GM18508 (cell line): ENCODE measurements at regions not wholly inside any gene's neighbourhood (a gene's known extent, or its start where the extent isn't known, plus 50 kb on each side); places are given as distances from the start of the nearest gene placed in this dataset.
"Not testable (repeated sequence)": the region's sequence is repeated elsewhere in the genome, so short reads cannot be mapped to it uniquely, and the experiment has no call there.

Experiments
- ATAC-seq: cut with Tn5 transposase; IDR thresholded peaks from one replicate; pipeline ENCODE4 v1.9.1; 2021; ENCODE audit warnings: moderate number of reproducible peaks; ENCODE audit not compliant: insufficient read depth, unreplicated experiment

DNA sequence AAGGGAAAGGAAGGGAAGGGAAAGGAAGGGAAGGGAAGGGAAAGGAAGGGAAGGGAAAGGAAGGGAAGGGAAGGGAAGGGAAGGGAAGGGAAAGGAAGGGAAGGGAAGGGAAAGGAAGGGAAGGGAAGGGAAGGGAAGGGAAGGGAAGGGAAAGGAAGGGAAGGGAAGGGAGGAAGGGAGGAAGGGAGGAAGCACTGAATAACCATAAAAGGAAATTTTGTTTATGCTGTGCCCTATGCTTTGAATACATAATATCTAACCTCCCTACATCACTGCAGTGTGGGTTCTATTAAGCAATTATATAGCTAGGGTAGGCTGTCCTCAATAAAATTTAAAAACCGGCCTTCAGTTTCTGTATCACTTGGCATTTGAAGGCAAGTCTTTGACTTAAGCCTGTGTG lies 346.6 kb downstream of the SLC7A11 start:
- ATAC-seq, result not testable (repeated sequence)

- ATAC-seq, result no peak
Observed at GRCh38 chr4:137892134-137892533, 350.0 kb downstream of the SLC7A11 start.

DNA sequence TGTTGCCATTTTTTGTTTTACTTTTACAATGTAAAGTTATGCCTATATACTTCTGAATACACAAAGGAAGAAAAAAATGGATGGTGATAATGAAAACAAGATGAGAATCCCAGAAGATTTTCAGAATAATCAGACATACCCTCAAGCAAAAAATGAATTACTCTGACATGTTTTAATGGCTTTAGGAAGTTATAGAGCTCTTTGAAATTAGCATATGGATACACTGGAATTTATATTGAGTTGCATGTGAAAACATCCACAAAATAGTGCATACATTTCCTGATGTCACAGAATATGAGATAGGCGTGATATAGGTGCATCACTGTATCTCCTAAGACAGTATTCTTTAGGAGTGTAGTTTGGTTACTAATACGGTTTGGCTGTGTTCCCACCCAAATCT lies 351.3 kb downstream of the SLC7A11 start:
- no peak for ATAC-seq

GRCh38 chr4:137881641-137882040 lies 349.3 kb upstream of the PCDH18 start:
- ATAC-seq, result no peak

GRCh38 chr4:137868067-137868466 lies 335.8 kb upstream of the PCDH18 start:
- ATAC-seq, result not testable (repeated sequence)

DNA sequence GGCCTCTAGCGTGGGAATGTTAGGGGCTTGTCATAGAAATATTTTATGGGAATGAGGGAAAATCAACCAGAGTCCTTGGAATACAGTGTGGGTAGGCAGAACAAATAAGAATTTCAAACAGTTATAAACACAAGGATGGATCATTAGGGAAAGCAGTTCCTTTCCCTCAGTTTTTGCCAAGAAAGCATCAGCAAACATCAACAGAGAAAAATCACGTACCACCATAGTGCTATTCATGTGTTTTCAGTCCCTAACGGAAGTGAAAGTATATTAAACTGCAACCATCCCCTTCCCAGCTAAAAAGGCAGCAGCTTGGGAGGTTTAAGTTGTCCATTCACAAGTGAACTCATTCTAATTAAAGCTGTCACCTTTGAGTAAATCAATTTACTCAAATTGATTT lies 334.4 kb upstream of the PCDH18 start:
- ATAC-seq, result no peak

DNA sequence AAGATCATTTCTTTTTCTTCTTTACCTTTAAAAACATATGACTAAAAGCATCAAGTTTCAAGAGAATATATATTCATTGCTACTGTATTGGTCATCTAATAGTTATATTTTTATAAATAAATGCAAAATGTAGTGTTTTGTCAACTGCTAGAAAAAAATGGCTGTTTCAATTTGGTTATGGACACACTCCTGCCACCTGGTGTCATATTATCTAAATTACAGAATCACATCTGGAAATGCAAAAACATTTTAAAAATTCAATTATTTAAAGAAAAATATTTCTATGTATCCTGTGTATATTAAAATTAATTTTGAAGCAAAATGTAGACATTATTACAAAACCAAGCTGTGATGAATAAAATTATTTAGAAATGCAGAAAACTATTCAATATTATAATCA lies 329.4 kb upstream of the PCDH18 start:
- no peak for ATAC-seq

- no peak for ATAC-seq
Observed at GRCh38 chr4:137853424-137853823, 321.1 kb upstream of the PCDH18 start.

DNA sequence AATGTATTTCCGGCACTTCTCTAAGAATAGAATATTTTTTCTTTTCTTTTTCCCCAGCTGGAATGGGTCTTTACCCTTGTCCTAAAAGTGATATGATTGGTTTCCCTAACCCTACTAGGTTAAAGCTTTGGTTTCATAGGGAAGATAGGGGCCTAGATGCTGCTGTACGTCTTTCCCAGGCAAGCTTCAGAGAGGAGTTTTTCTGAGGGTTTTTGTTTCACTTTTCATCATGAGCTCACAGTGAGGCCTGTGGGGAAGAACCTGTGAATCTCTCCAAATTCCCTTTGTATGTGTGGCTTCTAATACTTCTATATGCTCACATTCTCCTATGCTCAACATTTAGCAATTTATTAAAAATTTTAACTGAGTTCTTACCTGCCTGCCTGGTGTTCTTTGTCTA lies 320.0 kb upstream of the PCDH18 start:
- no peak for ATAC-seq

DNA sequence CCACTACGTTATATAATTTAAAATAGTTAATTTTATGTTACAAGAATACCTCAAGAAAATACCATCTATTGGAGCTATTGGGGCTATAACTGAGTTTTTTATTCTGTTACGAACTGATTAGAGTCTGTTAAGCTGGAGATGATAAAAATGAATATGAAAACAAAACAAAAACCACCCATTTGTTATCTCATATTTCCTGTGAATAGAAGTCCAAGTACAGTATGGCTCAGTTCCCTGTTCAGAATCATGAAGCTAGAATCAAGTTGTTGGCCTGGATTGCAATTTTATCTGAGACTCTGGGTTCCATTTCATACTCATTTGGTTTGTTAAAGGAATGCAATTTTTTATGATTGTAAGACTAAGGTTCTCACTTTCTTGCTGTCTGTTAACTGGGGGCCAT lies 319.1 kb upstream of the PCDH18 start:
- no peak for ATAC-seq

DNA sequence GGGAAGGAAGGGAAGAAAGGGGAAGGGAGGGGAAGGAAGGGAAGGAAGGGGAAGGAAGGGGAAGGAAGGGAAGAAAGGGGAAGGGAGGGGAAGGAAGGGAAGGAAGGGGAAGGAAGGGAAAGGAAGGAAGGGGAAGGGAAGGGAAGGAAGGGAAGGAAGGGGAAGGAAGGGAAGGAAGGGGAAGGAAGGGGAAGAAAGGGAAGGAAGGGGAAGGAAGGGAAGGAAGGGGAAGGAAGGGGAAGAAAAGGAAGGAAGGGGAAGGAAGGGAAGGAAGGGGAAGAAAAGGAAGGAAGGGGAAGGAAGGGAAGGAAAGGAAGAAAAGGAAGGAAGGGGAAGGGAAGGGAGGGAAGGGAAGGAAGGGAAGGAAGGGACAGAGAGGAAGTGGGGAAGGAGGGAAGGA lies 295.7 kb upstream of the PCDH18 start:
- ATAC-seq, result not testable (repeated sequence)

GRCh38 chr4:137825505-137825904 lies 293.2 kb upstream of the PCDH18 start:
- ATAC-seq, result no peak

DNA sequence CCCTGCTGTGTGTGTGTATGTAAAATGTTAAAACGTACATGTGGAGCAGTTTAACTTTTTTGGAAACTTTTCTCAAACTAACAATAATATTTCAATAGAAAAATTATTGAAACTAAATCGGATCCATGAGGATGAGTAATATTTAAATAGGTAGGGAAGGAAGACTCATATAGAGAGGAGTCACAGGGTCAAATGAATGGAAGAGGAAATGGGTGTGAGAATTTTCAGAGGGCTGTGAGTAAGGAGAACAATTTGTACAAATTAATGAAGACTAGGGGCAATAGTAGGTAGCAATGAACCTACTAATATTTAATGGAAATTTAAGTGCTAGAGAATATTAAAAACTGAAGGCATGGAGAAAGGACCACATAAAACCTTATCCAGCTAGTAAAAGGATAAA lies 290.7 kb upstream of the PCDH18 start:
- ATAC-seq, result no peak

GRCh38 chr4:137819964-137820383 lies 287.7 kb upstream of the PCDH18 start:
- peak; percentile 87 for ATAC-seq

- no peak for ATAC-seq
Observed at GRCh38 chr4:137812258-137812657, 280.0 kb upstream of the PCDH18 start.

- ATAC-seq, result no peak
Observed at GRCh38 chr4:137806420-137806819, 274.1 kb upstream of the PCDH18 start.

GRCh38 chr4:137804906-137805495 lies 272.7 kb upstream of the PCDH18 start:
- ATAC-seq, result no peak

DNA sequence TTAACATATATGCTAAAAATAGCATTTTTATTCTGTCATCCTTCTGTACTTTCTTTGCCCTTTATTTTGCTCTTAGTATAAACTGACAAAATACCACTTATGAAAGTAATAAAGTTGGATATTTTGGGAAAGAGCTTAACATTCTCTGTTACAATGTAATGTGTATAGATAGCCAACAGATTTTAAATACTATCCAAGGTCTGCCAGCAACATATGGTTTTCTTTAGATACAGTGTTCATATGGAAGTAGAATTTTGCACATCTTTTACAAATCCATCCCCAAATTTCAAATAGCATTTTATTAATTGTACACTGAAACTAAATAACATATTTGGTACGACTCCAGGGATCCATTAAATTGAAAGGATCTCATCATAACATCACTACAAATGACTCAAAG lies 268.6 kb upstream of the PCDH18 start:
- ATAC-seq, result no peak

DNA sequence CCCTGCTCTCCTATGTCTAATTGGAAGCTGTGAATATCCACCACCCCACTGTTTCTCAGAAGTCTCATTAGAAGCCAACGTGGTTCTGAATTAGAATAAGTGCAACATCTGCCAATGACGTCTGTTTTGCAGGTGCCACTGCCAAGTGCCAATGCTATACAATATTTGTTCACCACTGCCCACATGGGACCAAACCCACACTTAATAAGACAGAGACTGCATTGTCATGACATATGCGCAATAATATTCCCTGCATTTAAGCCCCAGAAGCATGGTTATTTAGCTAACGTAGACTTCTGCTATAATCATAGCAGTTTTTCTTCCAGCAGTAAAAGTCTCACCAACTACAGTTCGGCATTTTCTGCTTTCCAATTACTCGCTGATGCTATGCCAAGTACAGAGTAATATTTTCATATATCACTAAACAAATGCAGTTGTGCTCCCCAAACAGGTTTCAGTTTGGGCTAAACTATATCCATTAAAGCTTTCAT lies 262.5 kb upstream of the PCDH18 start:
- no peak for ATAC-seq

DNA sequence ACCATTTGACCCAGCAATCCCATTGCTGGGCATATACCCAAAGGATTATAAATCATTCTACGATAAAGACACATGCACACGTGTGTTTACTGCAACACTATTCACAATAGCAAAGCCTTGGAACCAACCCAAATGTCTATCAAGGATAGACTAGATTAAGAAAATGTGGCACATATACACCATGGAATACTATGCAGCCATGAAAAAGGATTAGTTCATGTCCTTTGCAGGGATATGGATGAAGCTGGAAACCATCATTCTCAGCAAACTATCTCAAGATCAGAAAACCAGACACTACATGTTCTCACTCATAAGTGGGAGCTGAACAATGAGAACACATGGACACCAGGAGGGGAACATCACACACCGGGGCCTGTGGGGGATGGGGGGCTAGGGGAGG lies 257.0 kb upstream of the PCDH18 start:
- ATAC-seq, result not testable (repeated sequence)

GRCh38 chr4:137783923-137784322 lies 251.6 kb upstream of the PCDH18 start:
- ATAC-seq, result not testable (repeated sequence)

DNA sequence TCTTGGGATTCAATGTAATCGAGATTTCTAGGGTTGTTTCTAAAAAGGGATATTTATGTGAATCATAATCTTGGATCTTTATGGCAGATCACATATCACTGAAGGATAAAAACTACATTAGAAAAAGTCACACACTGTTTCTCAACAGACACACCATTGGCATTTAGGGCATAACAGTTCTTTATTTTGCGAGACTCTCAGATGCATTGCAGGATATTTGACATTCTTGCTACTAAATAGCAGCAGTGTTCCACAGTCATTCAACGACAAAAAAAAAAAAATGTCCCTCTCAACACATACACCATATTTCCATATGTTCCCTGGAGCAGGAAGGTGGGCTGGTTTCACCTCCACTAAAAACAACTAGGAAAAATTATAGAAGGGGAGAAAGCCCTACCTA lies 243.4 kb upstream of the PCDH18 start:
- ATAC-seq, result no peak

DNA sequence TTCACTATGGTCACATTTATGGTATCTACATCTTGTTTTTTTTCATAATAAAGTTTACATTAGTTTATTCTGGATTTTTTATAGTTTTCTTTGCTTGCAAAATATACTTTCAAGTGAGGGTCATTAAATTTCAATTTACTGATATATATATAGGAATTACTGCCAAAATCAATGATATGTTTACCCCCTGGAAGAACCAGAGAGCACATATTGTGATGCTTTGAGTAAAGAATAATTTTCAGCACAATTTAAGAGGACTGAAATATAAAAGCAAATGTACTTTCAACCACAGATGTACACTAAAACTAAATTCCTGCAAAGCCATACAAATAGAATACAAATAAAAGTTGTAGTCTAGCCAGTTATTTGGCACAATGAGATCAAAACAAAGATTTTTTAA lies 242.2 kb upstream of the PCDH18 start:
- ATAC-seq, result no peak
